Astrocyte (in vitro differentiated cells and primary cell): ENCODE measurements at regions not wholly inside any gene's neighbourhood (a gene's known extent, or its start where the extent isn't known, plus 50 kb on each side); places are given as distances from the start of the nearest gene placed in this dataset.
"Not testable (repeated sequence)": the region's sequence is repeated elsewhere in the genome, so short reads cannot be mapped to it uniquely, and the experiment has no call there.

Source experiments
- DNase-seq: peaks from one replicate; pipeline ENCODE4 v3.0.0-alpha.2; 2010; ENCODE audit warnings: low read depth
- FAIRE-seq: peaks from 2 replicates; lab custom pipeline; 2011; peaks lifted over from hg19 to GRCh38; lab: Jason Lieb, UNC
- H2AFZ ChIP-seq: 2 replicates; pipeline ENCODE4 v1.6.0; 2012; ENCODE audit warnings: low read depth, low read length, inconsistent platforms
- H3K27ac ChIP-seq: 2 replicates; pipeline ENCODE4 v1.5.1; 2011; ENCODE audit warnings: low read depth, low read length, inconsistent platforms
- H3K27me3 ChIP-seq: 2 replicates; pipeline ENCODE4 v1.6.0; 2011; ENCODE audit warnings: low read length, inconsistent platforms; ENCODE audit not compliant: insufficient read depth
- H3K36me3 ChIP-seq: 2 replicates; pipeline ENCODE4 v1.5.1; 2011; ENCODE audit warnings: low read length, inconsistent platforms; ENCODE audit not compliant: insufficient read depth
- H3K4me1 ChIP-seq: 2 replicates; pipeline ENCODE4 v1.5.1; 2011; ENCODE audit warnings: low read length, inconsistent platforms; ENCODE audit not compliant: insufficient read depth
- H3K4me2 ChIP-seq: 2 replicates; pipeline ENCODE4 v1.6.0; 2012; ENCODE audit warnings: low read length, inconsistent platforms
- H3K4me3 ChIP-seq: 2 replicates; pipeline ENCODE4 v1.5.1; 2011; ENCODE audit warnings: low read depth, mild to moderate bottlenecking, low read length, inconsistent platforms; ENCODE audit not compliant: insufficient read depth
- H3K79me2 ChIP-seq: 2 replicates; pipeline ENCODE4 v1.6.0; 2012; ENCODE audit warnings: mild to moderate bottlenecking, low read length, inconsistent platforms; ENCODE audit not compliant: insufficient read depth
- H3K9ac ChIP-seq: 2 replicates; pipeline ENCODE4 v1.6.0; 2012; ENCODE audit warnings: mild to moderate bottlenecking, low read length, inconsistent platforms
- H3K9me3 ChIP-seq: 2 replicates; pipeline ENCODE4 v1.5.1; 2012; ENCODE audit warnings: low read depth, mild to moderate bottlenecking, low read length, inconsistent platforms; ENCODE audit not compliant: insufficient read depth
- H4K20me1 ChIP-seq: 2 replicates; pipeline ENCODE4 v1.6.0; 2012; ENCODE audit warnings: low read length, inconsistent platforms; ENCODE audit not compliant: insufficient read depth
- H3K27ac Mint-ChIP-seq: one replicate; pipeline ENCODE4 v1.8.0; 2021; ENCODE audit warnings: mild to moderate bottlenecking, mixed read lengths; ENCODE audit not compliant: unreplicated experiment
- H3K27me3 Mint-ChIP-seq: one replicate; pipeline ENCODE4 v1.8.0; 2021; ENCODE audit warnings: low read depth, mixed read lengths; ENCODE audit not compliant: unreplicated experiment
- H3K36me3 Mint-ChIP-seq: one replicate; pipeline ENCODE4 v1.8.0; 2021; ENCODE audit warnings: low read depth, mixed read lengths; ENCODE audit not compliant: unreplicated experiment
- H3K4me1 Mint-ChIP-seq: one replicate; pipeline ENCODE4 v1.8.0; 2021; ENCODE audit warnings: low read depth, mixed read lengths; ENCODE audit not compliant: unreplicated experiment
- H3K4me3 Mint-ChIP-seq: one replicate; pipeline ENCODE4 v1.8.0; 2021; ENCODE audit warnings: mild to moderate bottlenecking, moderate library complexity, mixed read lengths; ENCODE audit not compliant: unreplicated experiment
- H3K9me3 Mint-ChIP-seq: one replicate; pipeline ENCODE4 v1.8.0; 2021; ENCODE audit warnings: mild to moderate bottlenecking, mixed read lengths; ENCODE audit not compliant: unreplicated experiment
- EZH2 ChIP-seq: IDR thresholded peaks from 2 replicates; pipeline ENCODE4 v1.6.1; 2012; ENCODE audit warnings: mild to moderate bottlenecking, low read length, inconsistent platforms; ENCODE audit not compliant: insufficient read depth
- TF ChIP-seq, protein P1 (sequence below): IDR thresholded peaks from 2 replicates; pipeline ENCODE4 v1.5.1; 2011; ENCODE audit warnings: low read depth, mild to moderate bottlenecking, inconsistent platforms, low read length, moderate library complexity; ENCODE audit not compliant: insufficient read depth

DNA sequence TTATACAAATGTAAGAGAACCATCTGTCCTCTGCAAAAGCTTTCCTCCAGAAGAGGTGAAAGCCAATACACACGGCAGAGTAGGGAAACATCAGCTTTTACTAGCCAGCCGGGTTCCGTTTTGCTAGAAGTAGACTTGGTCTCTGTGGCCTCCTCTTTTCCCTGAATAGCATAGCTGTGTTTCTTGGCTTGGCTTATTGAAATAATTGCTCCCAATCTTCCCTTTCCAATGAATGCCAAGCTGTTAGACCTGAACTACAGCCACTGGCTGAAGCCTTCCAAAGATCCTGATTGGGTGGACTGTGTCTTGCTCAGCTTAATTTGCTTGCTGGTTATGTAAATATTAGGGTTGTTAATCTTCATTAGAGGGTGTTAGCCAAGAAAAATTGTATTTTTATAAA is 157.8 kb upstream of the ROPN1 start:
- no peak overlapping the region for H3K27ac Mint-ChIP-seq
- no peak for DNase-seq
- H3K9me3 Mint-ChIP-seq, result peaks cover 2% of the 10 kb centered on the region
- no peak for FAIRE-seq
- H3K79me2 ChIP-seq, result no peaks in the 10 kb centered on the region
- no peaks in the 10 kb centered on the region for H3K9me3 ChIP-seq
- H3K36me3 Mint-ChIP-seq, result no peaks in the 10 kb centered on the region
- H4K20me1 ChIP-seq, result peaks cover 22% of the 10 kb centered on the region
- no peak overlapping the region for H3K4me3 Mint-ChIP-seq
- no peaks in the 10 kb centered on the region for H3K36me3 ChIP-seq
- H3K27me3 ChIP-seq, result no peaks in the 10 kb centered on the region
- H3K4me1 ChIP-seq, result no peaks in the 10 kb centered on the region
- H3K4me3 ChIP-seq, result no peak overlapping the region
- no peaks in the 10 kb centered on the region for H3K27me3 Mint-ChIP-seq
- no peak overlapping the region for H2AFZ ChIP-seq
- no peak overlapping the region for H3K27ac ChIP-seq
- no peak overlapping the region for H3K9ac ChIP-seq
- H3K4me2 ChIP-seq, result no peak overlapping the region
- H3K4me1 Mint-ChIP-seq, result peaks cover 6% of the 10 kb centered on the region
- TF ChIP-seq, protein P1, sequence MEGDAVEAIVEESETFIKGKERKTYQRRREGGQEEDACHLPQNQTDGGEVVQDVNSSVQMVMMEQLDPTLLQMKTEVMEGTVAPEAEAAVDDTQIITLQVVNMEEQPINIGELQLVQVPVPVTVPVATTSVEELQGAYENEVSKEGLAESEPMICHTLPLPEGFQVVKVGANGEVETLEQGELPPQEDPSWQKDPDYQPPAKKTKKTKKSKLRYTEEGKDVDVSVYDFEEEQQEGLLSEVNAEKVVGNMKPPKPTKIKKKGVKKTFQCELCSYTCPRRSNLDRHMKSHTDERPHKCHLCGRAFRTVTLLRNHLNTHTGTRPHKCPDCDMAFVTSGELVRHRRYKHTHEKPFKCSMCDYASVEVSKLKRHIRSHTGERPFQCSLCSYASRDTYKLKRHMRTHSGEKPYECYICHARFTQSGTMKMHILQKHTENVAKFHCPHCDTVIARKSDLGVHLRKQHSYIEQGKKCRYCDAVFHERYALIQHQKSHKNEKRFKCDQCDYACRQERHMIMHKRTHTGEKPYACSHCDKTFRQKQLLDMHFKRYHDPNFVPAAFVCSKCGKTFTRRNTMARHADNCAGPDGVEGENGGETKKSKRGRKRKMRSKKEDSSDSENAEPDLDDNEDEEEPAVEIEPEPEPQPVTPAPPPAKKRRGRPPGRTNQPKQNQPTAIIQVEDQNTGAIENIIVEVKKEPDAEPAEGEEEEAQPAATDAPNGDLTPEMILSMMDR, result no peak
- TF ChIP-seq EZH2, result no peak

DNA sequence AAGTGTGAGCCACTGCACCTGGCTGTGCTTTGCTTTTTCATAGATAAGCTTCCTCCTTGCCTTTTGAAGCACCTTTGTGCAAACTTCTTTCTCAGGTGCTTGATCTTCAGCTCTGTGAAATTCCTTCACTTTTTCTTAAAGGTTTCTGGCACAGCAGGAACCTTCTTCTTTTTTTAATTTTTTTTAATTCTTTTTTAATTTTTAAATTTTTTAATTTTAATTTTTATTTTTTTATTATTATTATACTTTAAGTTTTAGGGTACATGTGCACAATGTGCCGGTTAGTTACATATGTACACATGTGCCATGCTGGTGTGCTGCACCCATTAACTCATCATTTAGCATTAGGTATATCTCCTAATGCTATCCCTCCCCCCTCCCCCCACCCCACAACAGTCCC is 161.0 kb upstream of the ROPN1 start:
- H3K4me3 ChIP-seq, H3K79me2 ChIP-seq, H3K9ac ChIP-seq, H3K9me3 Mint-ChIP-seq, H3K27ac ChIP-seq, H3K27me3 Mint-ChIP-seq, H3K4me3 Mint-ChIP-seq, FAIRE-seq, H3K4me1 Mint-ChIP-seq, H3K36me3 Mint-ChIP-seq, H2AFZ ChIP-seq, DNase-seq, H3K36me3 ChIP-seq, H3K9me3 ChIP-seq, H3K27me3 ChIP-seq, H3K4me1 ChIP-seq, H3K27ac Mint-ChIP-seq, H3K4me2 ChIP-seq: not testable (repeated sequence)
- H4K20me1 ChIP-seq, result peaks cover 23% of the 10 kb centered on the region

DNA sequence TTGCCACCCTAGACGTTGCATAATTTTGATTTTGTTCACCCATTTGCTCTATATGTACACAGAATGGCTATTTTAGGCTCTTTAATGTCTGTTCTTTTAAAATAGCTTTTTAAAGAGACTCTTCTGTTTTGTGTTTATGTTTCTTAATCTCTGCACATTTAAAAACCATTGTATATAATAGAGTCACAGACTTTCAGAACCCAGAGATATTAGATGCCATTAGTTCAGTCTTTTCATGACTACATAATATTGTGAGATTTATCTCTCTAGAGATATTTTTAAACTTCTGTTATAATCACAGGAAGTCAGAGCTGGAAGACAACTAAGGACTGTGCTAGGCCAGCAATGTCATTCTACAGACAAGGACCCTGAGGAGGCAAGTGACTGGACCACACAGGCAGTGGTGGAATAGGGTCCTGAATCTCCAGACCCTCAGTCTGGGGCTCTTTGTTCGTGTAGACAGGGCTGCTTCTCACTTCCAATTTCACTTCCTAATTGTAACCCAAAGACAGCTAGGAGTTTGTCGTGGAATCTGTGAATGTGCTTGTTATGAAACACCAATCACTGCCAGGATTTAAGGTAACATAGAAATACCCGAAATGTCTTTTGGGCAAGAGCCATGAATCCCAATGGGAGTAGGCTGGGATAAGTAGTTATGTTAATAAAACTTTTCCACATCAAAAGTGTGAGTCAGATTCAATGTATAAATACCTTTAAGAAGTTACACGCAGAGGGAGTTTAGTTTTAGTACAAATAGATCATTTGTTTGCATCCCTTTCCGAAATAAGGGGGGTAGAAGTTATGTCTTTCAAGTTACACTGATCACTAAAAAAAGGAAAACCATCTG is 165.2 kb upstream of the ROPN1 start:
- peaks cover 2% of the 10 kb centered on the region for H3K4me1 Mint-ChIP-seq

More for the DNA sequence above, 165.2 kb upstream of the ROPN1 start:
- peaks cover 5% of the 10 kb centered on the region for H3K4me1 ChIP-seq
- Mint-ChIP-seq H3K4me3 (no peak overlapping the region), H3K9me3 (peaks cover 8% of the 10 kb centered on the region), H3K27ac (no peak overlapping the region), H3K36me3 (peaks cover 7% of the 10 kb centered on the region), H3K27me3 (no peaks in the 10 kb centered on the region)
- H2AFZ ChIP-seq, result no peak overlapping the region
- no peak for DNase-seq
- no peaks in the 10 kb centered on the region for H3K79me2 ChIP-seq
- no peak for FAIRE-seq
- TF ChIP-seq, protein P1, result no peak
- no peak for TF ChIP-seq EZH2
- no peaks in the 10 kb centered on the region for H3K36me3 ChIP-seq
- no peak overlapping the region for H3K4me3 ChIP-seq
- H3K9ac ChIP-seq, result no peak overlapping the region
- no peaks in the 10 kb centered on the region for H3K9me3 ChIP-seq
- peaks cover 37% of the 10 kb centered on the region for H4K20me1 ChIP-seq
- H3K27ac ChIP-seq, result no peak overlapping the region
- no peak overlapping the region for H3K4me2 ChIP-seq
- H3K27me3 ChIP-seq, result no peaks in the 10 kb centered on the region
